ENCODE measurements at regions not wholly inside any gene's neighbourhood (a gene's known extent, or its start where the extent isn't known, plus 50 kb on each side); places are given as distances from the start of the nearest gene placed in this dataset.
"Not testable (repeated sequence)": the region's sequence is repeated elsewhere in the genome, so short reads cannot be mapped to it uniquely, and the experiment has no call there.

GRCh38 chr17:16870253-16871245 lies 101.4 kb downstream of the TNFRSF13B start:
- no peak for DNase-seq

- DNase-seq, result not testable (repeated sequence)
Measured at GRCh38 chr17:16869531-16870252, 102.2 kb downstream of the TNFRSF13B start.

DNA sequence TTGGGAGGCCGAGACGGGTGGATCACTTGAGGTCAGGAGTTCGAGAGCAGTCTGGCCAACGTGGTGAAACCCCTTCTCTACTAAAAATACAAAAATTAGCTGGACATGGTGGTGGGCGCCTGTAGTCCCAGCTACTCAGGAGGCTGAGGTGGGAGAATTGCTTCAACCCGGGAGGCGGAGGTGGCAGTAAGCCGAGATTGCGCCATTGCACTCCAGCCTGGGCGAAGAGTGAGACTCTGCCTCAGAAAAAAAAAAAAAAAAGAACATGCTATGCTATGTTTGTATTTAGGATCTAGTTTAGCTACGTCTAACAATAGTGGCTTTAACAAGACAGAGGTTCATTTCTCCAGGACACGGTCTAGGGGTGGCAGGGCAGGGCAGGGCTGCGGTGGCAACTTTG lies 103.3 kb downstream of the TNFRSF13B start:
- not testable (repeated sequence) for DNase-seq

DNA sequence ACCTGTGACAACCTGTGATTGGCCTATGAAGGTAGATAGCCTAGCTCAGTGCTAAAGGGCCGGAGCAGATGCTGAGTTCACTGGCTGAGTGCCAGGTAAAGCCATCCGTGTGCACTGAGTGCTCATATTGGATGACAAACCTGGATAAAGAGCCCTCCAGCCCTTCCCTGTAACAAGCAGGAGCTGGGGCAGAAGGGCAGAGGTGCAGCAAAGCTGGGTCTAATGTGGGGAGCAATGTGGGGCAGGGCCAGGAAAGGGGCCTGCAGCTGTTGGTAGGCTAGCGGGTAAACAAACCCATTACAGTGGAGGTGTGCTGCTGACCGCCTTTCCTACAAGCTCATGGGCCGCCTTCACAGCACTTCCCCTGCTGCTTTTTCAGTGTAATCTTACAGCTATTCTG lies 104.4 kb downstream of the TNFRSF13B start:
- DNase-seq, result not testable (repeated sequence)

DNA sequence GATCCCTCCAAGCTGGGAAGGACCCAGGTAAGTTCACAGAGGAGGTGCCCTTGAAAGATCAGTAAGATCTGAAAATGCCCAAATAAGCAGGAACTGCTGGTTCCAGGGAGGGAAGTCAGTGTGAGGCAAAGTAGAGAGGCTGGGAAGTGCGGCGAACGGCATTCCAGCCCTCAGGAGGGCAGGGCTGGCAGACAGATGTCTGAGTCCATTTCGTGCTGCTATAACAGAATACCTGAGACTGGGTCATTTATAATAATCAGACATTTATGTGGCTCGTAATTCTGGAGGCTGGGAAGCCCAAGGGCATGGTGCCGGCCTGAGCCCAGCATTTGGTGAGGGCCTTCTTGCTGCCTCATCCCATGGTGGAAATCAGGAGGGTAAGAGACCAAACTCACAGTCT lies 105.1 kb downstream of the TNFRSF13B start:
- DNase-seq, result not testable (repeated sequence)

- DNase-seq, result no peak
Measured at GRCh38 chr17:16866436-16866835, 105.5 kb downstream of the TNFRSF13B start.

DNA sequence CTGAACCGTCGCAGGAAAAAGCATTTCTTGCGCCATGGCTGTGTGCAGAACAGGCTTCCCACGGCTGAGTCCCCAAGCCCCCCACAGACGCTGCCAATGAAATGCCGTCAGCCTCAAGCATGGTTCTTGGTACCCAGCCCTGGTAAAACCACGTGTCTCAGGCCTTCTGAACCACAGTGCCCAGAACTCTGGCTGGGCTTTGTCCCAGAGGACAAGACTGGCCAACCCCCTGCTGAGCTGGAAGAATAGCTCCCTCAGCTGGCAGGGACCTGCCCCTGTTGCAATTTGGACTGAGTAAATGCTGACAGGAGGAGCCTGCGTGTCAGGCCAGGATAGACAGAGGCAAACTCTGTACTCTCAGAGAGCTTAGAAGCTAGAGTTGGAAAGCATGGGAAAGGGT lies 106.2 kb downstream of the TNFRSF13B start:
- DNase-seq, result not testable (repeated sequence)

DNA sequence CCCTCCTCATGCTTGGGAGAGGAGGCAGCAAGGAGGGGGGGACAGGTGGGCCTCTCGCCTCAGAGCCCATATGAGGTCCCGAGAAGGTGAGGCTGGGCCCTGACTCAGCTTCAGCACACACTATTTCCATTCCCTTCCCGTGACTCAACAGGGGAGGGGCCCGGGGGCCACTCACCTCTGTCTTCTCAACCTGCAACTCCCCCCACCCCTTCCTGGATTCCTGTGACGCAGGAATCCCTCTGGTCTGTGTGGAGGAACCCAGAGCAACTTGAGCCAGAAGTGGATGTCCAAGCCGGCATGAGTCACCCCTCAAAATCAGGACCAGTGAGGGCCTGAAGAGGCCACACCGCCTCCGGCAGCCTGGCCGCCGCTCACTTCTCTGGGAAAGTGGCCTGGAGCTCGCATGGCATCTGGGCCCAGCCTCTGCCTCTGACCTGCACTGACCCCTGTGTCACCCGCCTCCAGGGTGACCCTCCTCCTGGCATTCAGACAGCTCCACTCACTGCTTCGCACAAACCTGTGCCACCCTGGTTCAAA lies 106.8 kb downstream of the TNFRSF13B start:
- DNase-seq, result not testable (repeated sequence)

GRCh38 chr17:16864462-16865076 lies 107.3 kb downstream of the TNFRSF13B start:
- DNase-seq, result not testable (repeated sequence)

DNA sequence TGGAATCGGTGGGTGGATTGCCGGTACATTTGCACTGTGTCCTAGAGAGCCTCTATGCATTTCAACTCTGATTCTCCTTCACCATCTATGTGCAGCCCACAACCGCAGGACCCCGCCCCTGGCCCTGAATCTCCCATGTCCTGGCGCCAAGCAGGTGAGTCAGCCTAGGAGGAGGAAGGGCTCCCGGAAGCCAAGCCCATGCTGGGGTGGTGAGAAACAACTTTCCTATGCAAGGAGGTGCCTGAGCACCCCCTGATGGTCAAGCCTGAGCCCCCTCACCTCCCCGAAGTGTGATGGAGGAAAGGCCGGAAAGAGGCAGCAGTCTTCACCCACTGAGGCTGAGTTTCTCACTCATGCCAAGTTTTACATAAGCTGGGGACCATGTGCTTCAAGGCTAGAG lies 110.8 kb downstream of the TNFRSF13B start:
- DNase-seq, result not testable (repeated sequence)

GRCh38 chr17:16860467-16860866 lies 111.5 kb downstream of the TNFRSF13B start:
- DNase-seq, result not testable (repeated sequence)

- not testable (repeated sequence) for DNase-seq
Measured at GRCh38 chr17:16859515-16859914, 112.4 kb downstream of the TNFRSF13B start.

- DNase-seq, result not testable (repeated sequence)
Measured at GRCh38 chr17:16857746-16858145, 114.2 kb downstream of the TNFRSF13B start.

- DNase-seq, result not testable (repeated sequence)
Measured at GRCh38 chr17:16856846-16857245, 115.1 kb downstream of the TNFRSF13B start.

GRCh38 chr17:16856171-16856570 lies 115.7 kb downstream of the TNFRSF13B start:
- DNase-seq, result not testable (repeated sequence)

DNA sequence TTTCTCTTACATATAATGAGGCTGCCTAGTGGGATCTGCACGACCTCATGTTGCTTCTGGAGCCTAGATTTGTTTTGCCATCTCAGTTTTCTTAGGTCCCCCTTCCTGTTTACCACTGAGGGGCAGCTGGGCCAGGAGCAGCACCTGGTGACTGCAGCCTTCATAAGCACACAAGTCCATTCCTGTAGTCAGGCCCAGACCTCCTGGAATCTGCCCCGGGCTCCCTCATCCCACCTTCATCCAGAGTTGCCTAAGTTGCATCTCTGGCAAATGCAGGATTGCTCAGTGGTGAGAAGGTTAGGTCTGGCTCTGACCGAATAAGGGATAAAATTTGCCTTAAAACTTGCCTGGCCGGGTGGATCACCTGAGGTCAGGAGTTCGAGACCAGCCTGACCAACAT lies 117.3 kb downstream of the TNFRSF13B start:
- not testable (repeated sequence) for DNase-seq

- DNase-seq, result no peak
Measured at GRCh38 chr17:16853661-16854320, 118.1 kb downstream of the TNFRSF13B start.

DNA sequence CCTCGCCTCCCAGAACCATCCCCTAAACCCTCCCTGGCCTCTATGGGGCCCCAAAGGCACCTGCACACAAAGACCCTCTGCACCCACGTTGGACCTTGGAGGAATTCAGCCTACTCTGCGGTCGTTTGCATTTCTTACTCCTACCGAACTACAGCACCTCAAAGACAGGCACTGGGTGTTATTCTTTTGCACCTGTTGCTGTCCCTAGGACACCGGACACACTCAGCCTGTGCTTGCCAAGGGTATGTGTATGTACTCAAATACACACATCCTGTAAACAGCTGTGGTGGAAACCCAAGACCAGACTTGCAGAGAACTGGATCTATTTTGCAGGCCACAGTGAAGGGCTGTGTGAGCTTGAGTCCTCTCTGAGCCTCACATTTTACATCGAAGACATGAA lies 122.1 kb downstream of the TNFRSF13B start:
- not testable (repeated sequence) for DNase-seq

GRCh38 chr17:16848997-16849396 lies 122.9 kb downstream of the TNFRSF13B start:
- DNase-seq, result not testable (repeated sequence)

GRCh38 chr17:16845098-16845497 lies 126.8 kb downstream of the TNFRSF13B start:
- DNase-seq, result not testable (repeated sequence)

DNA sequence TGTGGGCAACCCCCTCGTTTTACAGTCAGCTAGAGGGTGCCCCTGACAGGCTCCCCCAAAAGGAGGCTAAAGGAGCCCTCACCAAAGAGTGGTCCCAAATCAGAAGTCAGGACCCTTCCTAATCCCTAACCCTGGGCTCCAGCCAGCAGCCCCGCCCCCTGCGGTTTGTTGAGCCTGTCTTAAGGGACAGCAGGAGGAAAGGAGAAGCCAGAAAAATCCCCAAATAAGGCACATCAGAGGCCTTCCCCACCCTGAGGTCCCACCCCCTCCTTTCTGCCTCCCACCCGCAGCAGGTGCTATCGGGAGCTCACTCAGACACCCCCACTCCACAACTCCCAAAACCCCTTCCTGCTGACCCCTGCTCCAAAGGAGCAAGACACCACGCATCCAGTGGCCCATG lies 127.2 kb downstream of the TNFRSF13B start:
- not testable (repeated sequence) for DNase-seq

DNA sequence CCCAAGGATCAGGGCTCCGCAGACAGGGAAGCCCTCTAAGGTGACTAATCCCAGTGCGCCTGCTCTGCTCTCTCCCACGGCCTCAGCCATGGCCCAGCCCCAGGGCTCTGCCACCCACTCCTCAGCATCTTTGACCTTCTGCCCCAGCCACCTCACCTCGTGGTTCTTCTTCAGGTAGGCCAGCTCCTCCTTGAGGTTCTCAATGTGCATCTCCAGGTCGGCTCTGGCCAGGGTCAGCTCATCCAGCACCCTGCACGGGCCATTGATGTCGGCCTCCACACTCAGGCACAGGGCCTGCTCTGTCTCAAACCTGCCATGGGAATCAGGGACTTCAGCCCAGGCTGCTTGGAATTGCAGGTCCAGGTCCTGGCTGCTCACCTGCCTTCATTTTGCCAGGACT lies 128.4 kb downstream of the TNFRSF13B start:
- not testable (repeated sequence) for DNase-seq
